Spleen (tissue), 7 donors: ENCODE measurements at regions not wholly inside any gene's neighbourhood (a gene's known extent, or its start where the extent isn't known, plus 50 kb on each side); places are given as distances from the start of the nearest gene placed in this dataset.

ENCODE experiments used
- POLR2A ChIP-seq, 3 donors: fragments of 450-650 bp; IDR thresholded peaks; one replicate each; pipeline ENCODE4 v1.5.1; 2017; ENCODE audit warnings: antibody characterized with exemption in 3 of 3, mild to moderate bottlenecking in 1 of 3
- POLR2AphosphoS5 ChIP-seq, 3 donors: sonication (generic); formaldehyde crosslinking; IDR thresholded peaks; one replicate each; pipeline ENCODE4 v1.5.1; 2017; ENCODE audit warnings: antibody characterized with exemption in 3 of 3
- TF ChIP-seq, protein P1 (sequence below), 11 experiments: fragments of 200-600 bp in 7 of 11; fragments of 450-650 bp in 4 of 11; sonication (generic) in 4 of 11; IDR thresholded peaks in 8 of 11; conservative IDR thresholded peaks in 3 of 11; 1 replicate in 7 of 11; 2 replicates in 4 of 11; pipeline versions ENCODE4 v1.4.0 to v1.8.0; 2016 to 2021; ENCODE audit warnings: antibody characterized with exemption in 11 of 11, inconsistent platforms in 4 of 11, mild to moderate bottlenecking in 1 of 11
- donor health status: DM: no; HTN: no; CAD: no; lungs with moderate emphysema.
- donor health status: DM: no; HTN: no; CAD: no.
- donor health status: DM: no; HTN: no; CAD: no.

DNA sequence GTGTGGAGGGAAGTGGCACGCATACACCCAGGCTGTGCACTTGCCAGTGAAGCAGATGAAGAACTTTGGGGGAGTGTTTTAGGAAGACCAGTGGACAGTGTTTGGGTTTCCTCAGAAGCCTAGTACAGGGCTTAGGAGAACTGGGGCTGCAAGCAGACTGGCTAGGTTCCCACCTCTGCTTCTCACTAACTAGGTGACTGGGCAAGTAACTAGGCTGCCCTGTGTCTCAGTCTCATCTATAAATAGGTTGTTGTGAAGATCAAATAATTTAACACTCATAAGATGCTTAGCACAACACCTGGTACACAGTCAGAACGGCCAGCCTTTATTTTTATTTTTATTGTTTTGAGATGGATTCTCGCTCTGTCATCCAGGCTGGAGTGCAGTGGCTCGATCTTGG lies 312.1 kb downstream of the CDH26 start:
- no peak for TF ChIP-seq POLR2A (IDR thresholded peaks at IDR 0.05)
- TF ChIP-seq, protein P1, sequence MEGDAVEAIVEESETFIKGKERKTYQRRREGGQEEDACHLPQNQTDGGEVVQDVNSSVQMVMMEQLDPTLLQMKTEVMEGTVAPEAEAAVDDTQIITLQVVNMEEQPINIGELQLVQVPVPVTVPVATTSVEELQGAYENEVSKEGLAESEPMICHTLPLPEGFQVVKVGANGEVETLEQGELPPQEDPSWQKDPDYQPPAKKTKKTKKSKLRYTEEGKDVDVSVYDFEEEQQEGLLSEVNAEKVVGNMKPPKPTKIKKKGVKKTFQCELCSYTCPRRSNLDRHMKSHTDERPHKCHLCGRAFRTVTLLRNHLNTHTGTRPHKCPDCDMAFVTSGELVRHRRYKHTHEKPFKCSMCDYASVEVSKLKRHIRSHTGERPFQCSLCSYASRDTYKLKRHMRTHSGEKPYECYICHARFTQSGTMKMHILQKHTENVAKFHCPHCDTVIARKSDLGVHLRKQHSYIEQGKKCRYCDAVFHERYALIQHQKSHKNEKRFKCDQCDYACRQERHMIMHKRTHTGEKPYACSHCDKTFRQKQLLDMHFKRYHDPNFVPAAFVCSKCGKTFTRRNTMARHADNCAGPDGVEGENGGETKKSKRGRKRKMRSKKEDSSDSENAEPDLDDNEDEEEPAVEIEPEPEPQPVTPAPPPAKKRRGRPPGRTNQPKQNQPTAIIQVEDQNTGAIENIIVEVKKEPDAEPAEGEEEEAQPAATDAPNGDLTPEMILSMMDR (IDR thresholded peaks at IDR 0.05 in 8 of 11, conservative IDR thresholded peaks at IDR 0.05 in 3 of 11), result no peak
- TF ChIP-seq POLR2AphosphoS5 (IDR thresholded peaks at IDR 0.05), result no peak
